ENCODE measurements at regions not wholly inside any gene's neighbourhood (a gene's known extent, or its start where the extent isn't known, plus 50 kb on each side); places are given as distances from the start of the nearest gene placed in this dataset.

DNA sequence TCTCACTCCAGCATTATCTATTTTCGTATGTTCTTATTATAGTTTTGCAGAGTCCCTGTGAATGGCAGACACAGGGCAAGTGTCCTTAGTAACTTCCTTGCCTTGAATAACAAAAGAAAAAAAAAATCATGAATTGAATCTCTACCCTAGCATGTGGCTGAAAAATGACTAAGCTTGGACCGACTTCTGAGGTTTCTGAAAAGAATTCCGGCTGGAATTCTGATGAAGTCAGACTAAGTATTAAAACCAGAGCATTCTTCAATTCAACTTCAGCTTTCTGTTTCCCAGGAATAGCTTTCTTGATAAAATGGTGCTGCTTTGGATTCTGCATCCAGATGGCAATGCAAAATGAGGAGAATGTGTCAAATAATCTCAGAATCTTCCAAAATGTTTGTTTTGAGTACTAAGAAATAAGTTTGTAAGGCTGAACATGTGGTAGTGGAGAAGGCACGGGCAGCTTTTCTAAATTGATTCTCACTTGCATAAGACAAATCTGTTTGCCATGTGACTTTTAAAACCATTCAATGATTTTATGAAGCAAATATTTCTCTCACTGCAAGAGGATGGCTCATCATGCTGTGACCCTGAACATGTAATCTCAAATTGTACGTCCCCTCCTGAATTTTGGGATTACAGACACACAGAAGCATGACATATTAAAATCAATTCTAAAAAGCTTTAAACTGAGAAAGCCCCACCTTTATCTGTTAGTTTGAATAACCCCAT is 1462.8 kb upstream of the LRRTM1 start:
- no peaks in the 10 kb centered on the region for H3K9me3 ChIP-seq (ENCODE audit: severe bottlenecking)
- DNase-seq (ENCODE audit: low spot score) = no peak
- no peak for TF ChIP-seq CTCF (IDR thresholded peaks at IDR 0.05; ENCODE audit: poor library complexity, severe bottlenecking)

DNA sequence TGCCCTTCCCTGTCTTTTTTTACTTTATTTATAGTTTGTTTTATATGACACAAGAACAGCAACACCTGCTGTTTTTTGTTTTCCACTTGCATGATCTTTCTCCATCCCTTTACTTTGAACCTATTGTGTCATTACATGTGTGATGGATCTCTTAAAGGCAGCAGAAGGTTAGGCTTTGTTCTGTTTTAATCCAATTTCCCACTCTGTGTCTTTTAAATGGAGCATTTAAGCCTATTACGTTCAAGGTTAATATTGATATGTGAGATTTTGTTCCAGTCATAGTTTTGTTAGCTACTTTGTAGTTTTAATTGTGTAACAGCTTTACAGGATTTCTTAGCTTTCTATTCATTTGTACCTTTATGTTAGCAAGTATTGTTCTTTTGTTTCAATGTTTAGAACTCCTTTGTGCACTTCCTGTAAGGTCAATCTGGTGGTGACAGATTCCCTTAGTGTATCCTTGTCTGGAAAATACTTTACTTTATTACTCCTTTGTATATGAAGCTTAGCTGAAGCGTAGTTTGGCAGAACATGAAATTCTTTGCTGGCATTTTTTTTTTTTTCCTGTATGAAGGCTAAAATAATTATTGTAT is 1443.0 kb upstream of the LRRTM1 start:
- no peak for TF ChIP-seq CTCF (IDR thresholded peaks at IDR 0.05; ENCODE audit: poor library complexity, severe bottlenecking)
- Histone ChIP-seq H3K27ac (ENCODE audit: poor library complexity, severe bottlenecking) (no peak overlapping the region), H3K9me3 (ENCODE audit: severe bottlenecking) (no peaks in the 10 kb centered on the region), H3K36me3 (ENCODE audit: low read depth) (no peaks in the 10 kb centered on the region), H3K27me3 (ENCODE audit: insufficient read depth, poor library complexity, severe bottlenecking) (no peaks in the 10 kb centered on the region), H3K4me1 (ENCODE audit: insufficient read depth, poor library complexity, severe bottlenecking) (no peaks in the 10 kb centered on the region), H3K4me3 (ENCODE audit: severe bottlenecking) (no peak overlapping the region)
- ATAC-seq (ENCODE audit: low read depth) (no peak), DNase-seq (ENCODE audit: low spot score) (no peak)

More for the DNA sequence above, 1462.8 kb upstream of the LRRTM1 start:
- no peaks in the 10 kb centered on the region for H3K36me3 ChIP-seq (ENCODE audit: low read depth)
- no peaks in the 10 kb centered on the region for H3K4me1 ChIP-seq (ENCODE audit: insufficient read depth, poor library complexity, severe bottlenecking)
- H3K27me3 ChIP-seq (ENCODE audit: insufficient read depth, poor library complexity, severe bottlenecking) = no peaks in the 10 kb centered on the region
- no peak overlapping the region for H3K4me3 ChIP-seq (ENCODE audit: severe bottlenecking)
- ATAC-seq (ENCODE audit: low read depth) = no peak
- H3K27ac ChIP-seq (ENCODE audit: poor library complexity, severe bottlenecking) = no peak overlapping the region

DNA sequence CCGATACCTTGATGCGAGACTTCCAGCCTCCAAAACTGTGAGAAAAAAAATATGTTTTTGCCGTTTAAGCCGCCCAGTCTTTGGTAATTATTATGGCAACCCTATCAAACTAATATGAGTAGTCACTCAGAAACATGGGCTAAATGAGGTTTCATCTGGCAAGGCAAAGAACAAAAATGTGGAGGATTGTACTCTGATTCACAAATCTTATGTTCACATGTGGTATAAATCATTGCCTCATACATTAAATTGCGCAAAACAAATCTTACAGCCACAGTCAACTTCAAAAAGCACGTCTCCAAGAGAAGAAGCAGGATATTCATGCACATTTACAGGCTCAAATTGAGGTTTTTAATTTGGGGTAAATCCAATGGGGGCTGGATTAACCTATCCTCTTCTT is 1435.4 kb upstream of the LRRTM1 start:
- no peak for ATAC-seq (ENCODE audit: low read depth)
- no peaks in the 10 kb centered on the region for H3K9me3 ChIP-seq (ENCODE audit: severe bottlenecking)
- H3K27ac ChIP-seq (ENCODE audit: poor library complexity, severe bottlenecking) = no peak overlapping the region
- H3K4me3 ChIP-seq (ENCODE audit: severe bottlenecking) = no peak overlapping the region
- no peak for DNase-seq (ENCODE audit: low spot score)
- TF ChIP-seq CTCF (IDR thresholded peaks at IDR 0.05; ENCODE audit: poor library complexity, severe bottlenecking) = no peak
- H3K4me1 ChIP-seq (ENCODE audit: insufficient read depth, poor library complexity, severe bottlenecking) = no peaks in the 10 kb centered on the region
- H3K36me3 ChIP-seq (ENCODE audit: low read depth) = no peaks in the 10 kb centered on the region
- no peaks in the 10 kb centered on the region for H3K27me3 ChIP-seq (ENCODE audit: insufficient read depth, poor library complexity, severe bottlenecking)

DNA sequence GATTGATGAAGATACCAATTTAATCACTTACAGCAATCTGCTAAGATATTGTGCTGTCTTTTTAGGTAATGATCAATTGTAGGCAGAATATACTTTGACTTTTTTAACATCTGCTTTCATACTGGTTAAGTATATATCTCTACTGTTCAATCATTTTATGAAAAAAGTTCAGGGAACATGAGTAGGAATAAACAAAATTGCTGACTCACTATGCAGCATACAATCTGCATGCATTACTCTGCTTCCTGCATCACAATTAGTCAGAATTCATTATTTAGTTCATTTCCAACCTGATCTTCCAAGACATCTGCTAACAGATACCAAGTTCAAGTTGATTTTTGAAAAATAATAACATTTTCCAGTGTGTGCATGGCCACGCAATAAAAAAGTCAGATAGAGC is 1430.4 kb upstream of the LRRTM1 start:
- Histone ChIP-seq H3K27me3 (ENCODE audit: insufficient read depth, poor library complexity, severe bottlenecking) (no peaks in the 10 kb centered on the region), H3K27ac (ENCODE audit: poor library complexity, severe bottlenecking) (no peak overlapping the region), H3K36me3 (ENCODE audit: low read depth) (no peaks in the 10 kb centered on the region), H3K9me3 (ENCODE audit: severe bottlenecking) (no peaks in the 10 kb centered on the region), H3K4me3 (ENCODE audit: severe bottlenecking) (no peak overlapping the region), H3K4me1 (ENCODE audit: insufficient read depth, poor library complexity, severe bottlenecking) (no peaks in the 10 kb centered on the region)
- DNase-seq (ENCODE audit: low spot score) = no peak
- ATAC-seq (ENCODE audit: low read depth) = no peak
- TF ChIP-seq CTCF (IDR thresholded peaks at IDR 0.05; ENCODE audit: poor library complexity, severe bottlenecking) = no peak

- H3K27me3 ChIP-seq (ENCODE audit: insufficient read depth, poor library complexity, severe bottlenecking) = no peaks in the 10 kb centered on the region
- TF ChIP-seq CTCF (IDR thresholded peaks at IDR 0.05; ENCODE audit: poor library complexity, severe bottlenecking) = no peak
- H3K36me3 ChIP-seq (ENCODE audit: low read depth) = no peaks in the 10 kb centered on the region
These were observed 1410.3 kb upstream of the LRRTM1 start for GRCh38 chr2:81714817-81715216.

More at GRCh38 chr2:81714817-81715216, 1410.3 kb upstream of the LRRTM1 start:
- H3K9me3 ChIP-seq (ENCODE audit: severe bottlenecking) = no peaks in the 10 kb centered on the region
- ATAC-seq (ENCODE audit: low read depth) = no peak
- H3K27ac ChIP-seq (ENCODE audit: poor library complexity, severe bottlenecking) = no peak overlapping the region
- H3K4me1 ChIP-seq (ENCODE audit: insufficient read depth, poor library complexity, severe bottlenecking) = no peaks in the 10 kb centered on the region
- no peak overlapping the region for H3K4me3 ChIP-seq (ENCODE audit: severe bottlenecking)
- DNase-seq (ENCODE audit: low spot score) = no peak

Measured in RWPE2 (cell line).